ENCODE measurements at regions not wholly inside any gene's neighbourhood (a gene's known extent, or its start where the extent isn't known, plus 50 kb on each side); places are given as distances from the start of the nearest gene placed in this dataset.
"Not testable (repeated sequence)": the region's sequence is repeated elsewhere in the genome, so short reads cannot be mapped to it uniquely, and the experiment has no call there.

DNA sequence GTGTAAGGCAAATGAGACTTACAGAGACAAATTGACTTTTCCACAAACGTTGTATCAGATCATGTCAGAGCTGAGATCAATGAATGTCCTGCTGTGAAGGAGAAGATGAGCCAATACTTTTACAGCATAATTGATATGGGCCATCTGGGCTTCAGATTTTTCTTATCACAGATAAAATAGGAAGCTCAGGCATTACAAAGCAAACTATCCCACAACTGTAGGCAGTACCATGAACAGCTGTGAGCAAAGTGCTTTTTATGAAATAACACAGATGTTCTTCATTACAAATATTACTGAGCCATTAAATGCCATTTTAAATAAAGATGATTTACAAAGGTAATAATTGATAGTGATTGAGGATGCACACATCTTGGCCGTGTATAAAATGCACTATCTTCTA, 852.3 kb downstream of the OTOL1 start:
- DNase-seq = no peak

DNA sequence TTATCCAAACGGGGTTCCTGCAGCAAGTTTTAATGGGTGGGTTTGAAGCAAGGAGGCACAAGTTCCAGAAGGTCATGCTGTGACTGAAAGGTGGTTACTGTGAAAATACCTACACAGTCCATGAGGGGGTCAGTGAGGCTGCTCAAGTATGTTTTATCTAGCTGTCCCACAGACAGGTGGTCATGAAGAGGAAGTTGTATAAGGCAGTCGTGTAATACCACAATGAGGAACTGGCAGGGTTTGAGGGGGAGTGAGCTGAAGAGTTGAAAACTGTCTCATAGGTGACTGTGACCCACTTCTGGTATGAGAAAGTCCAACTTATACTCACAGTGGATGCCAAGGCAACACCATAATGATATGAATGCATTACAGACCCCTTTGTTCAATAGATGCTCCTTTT, 856.8 kb downstream of the OTOL1 start:
- no peak for DNase-seq

DNA sequence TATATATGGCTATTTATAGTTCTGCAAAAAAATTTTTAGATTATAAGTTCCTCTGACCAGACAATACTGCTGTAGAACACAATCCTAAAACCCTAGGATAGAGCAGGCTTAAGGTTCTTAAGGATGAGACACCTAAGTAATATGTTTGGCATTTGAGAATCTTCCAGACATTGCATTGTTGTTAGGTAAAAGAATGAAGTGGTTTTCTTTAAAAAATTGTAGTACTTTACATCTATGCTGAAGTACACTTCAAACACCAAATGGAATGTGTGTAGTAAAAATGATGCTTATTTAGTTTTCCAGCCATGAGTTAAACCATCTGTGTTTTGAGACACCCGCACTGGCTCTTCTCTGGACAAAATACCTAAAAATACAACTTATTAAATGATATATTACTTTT, 857.7 kb downstream of the OTOL1 start:
- DNase-seq = no peak

DNA sequence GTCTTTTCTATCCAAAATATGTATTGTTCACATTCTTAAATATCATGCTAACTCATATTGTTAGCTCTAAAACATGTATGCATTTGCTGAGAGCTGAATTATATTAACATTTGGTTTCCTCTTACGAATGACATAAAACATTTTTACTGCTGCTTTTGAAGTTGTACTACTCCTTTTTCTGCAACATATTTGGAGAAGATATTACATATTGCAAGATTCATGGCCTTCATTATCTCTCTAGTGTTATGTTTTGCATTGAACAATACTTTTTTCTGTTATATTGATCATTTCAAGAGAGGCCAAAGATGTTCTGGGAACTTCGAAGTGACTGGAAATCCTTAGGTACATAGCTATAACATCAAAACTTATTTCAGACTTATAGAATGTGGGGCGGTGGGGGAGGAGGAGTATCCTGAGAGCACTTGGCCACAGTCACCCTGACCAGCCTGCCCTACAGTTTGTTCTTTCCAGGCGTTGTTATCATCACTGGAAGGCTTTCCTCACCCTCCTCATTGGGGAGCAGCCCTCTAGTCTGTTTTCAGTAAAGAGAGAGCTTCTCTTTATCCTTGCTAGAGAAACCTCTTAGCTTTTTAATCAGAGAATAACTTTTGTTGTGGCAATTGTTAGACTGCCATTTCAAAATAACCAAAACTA, 868.6 kb downstream of the OTOL1 start:
- no peak for DNase-seq

DNA sequence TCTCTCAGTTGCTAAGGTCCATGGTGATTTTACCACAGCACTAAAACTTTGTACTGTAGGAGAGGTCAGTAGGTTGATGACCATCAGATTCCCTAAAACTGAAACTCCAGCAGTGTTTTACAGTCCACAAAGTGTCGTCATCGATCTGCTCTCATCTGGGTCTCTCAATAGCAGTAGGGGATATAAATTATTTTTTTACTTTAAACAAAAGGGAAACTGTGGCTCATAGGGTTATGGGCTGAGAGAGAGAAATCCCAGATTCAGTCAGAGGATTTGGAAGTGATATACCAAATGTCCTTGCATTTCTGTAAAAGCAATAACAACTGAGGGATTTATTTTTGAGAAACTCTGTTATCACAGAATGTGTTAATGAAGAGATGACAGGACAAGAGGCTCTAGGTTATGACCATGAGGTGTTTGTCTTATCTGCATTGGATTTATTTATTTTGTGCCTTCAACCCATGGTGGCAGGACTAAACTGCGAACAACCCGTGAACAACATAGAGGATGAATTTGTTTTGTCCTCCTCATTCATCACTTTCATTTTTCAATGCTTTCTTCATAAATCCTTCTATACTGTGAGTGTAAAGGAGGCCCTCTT, 869.7 kb downstream of the OTOL1 start:
- DNase-seq = no peak

DNA sequence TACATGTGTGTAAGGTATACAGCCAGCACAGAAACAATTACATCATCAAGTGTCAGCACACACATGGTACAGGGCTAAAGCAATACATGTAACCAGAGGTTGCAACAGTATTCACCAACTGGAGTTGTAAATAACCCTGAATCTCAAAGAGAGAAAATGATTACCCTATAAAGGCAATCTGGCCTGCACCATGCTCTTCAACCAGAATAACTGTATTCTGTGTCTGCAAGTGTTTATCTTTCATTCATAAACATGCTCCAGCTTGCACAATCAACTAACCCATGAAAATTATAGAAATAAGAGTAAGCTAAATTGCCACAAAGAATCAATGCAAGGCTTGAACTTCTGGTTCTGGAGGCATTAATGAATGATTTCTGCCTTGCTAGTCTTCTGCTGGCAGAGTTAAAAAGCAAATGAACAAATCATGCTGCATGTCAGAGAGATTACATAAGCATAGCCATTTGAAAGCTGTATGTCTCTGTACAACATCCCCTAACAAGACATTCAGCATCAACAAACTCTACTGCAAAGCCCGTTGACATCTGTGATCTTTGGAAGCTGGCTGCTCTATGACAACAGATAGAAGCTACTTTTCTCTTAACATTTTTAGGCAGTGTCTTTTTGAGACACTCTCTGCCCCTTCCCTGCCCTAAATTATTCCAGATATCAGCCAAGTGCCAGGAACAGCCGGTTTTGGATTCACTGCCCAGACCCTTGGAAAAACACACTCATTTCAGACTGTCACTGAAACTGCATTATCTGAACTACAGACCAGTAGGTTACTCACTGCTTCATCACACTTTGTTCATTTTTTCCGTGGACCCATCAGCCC, 871.0 kb downstream of the OTOL1 start:
- DNase-seq = no peak

DNA sequence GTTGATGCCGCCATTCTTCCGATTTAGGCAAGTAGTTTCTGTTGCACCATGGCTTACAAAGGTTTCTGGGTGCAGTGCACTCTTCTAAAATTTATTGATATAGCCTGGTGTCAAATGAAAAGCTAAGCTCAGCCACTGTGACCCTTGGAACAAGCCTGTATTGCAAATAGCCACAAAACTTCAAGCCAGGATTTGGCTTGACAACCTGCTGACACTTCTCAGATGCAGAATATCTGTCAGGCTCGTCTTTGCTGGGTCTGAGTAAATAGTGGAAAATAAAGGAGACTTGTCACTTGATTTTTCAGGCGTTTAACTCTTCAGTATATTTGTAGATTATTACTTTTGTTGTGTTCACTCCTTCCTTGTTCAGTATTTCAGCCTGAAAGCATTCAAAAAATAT, 871.8 kb downstream of the OTOL1 start:
- no peak for DNase-seq

DNA sequence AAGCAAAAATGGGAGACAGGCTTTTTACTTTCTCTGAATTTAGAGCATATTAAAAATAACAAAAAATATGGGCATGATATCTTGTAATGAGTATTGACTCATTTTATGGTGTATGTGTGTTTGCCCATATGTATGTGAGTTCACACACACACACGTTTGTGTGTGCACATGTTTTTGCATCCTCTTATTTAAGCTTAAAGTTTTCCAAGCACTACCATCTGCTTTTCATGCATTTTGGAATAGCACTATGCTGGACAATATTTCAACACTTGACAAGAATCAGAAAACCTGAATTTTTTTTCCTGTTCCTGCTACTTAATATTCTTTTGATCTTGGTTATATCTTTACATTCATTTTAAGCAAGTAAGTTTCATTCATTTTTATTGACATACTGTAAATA, 872.7 kb downstream of the OTOL1 start:
- DNase-seq = no peak

DNA sequence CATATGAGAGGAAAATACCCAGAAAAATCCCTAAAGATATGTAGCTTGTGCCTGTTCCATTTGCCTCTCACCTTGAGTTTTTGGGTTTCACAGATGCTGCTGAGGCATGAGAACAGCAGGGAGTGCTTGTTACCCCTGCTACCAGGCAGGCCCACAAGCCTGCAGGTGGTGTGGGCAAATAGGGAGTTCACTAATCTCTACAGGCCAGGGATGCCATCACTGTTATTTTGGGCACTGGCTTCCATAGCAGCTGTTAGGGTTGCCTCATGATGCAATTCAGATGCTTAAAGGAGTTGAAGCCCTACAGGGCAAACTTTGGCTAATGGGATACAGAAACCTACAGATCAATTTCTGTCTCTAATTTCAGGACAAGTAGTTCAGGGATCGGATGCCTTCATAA, 873.5 kb downstream of the OTOL1 start:
- DNase-seq = no peak

DNA sequence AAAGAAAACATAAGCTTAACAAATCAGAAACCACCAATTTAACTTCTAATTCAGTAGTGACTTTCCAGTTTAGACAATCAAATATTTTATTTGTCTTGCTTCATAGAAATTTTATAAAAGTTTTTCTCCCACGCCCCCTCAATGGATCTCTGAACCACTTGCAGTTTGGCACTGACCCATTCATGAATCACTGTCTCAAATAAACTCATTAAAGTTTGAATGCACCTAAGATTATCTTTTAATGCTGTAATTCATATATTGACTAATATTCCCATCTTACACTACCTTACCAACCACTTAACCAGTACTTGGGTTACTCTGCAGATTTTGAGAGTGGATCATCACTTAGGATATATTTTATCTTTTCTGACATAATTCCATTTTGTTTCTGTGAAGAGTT, 880.2 kb downstream of the OTOL1 start:
- DNase-seq = no peak

DNA sequence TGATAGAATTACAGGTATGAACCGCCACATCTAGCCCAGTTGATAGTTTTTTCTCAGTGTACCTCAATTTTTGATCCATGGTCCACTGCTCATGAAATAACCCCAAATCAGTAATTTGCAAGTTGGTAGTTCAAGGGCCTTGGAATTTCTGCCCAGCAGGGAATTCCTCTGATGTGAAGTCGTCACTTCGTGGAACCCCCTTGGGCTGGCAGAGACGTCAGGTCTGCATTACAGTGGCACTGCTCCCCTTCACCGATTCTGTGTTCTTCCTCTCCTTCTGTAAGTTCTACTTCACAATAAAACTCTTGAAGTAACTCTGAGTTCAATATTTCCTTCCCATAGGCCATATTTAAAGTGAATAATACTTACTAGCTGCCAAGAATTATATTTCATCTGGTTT, 881.0 kb downstream of the OTOL1 start:
- DNase-seq = no peak

DNA sequence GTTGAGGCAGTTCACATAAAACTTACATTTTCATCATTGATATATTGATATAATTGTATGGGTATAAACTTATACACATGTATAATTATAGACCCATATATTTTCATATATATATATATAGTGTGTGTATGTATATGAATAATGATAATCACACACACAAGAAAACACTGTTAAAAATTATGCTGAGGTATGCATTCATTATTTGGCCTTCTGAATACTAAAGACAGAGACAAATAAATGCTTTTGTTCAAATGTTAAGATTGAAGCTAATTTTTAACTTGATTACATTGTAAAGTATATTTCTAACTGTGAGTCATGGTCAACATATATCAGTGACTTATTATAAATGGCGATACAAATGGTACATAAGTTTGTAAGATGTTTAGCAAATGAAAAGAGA, 888.8 kb downstream of the OTOL1 start:
- no peak for DNase-seq

DNA sequence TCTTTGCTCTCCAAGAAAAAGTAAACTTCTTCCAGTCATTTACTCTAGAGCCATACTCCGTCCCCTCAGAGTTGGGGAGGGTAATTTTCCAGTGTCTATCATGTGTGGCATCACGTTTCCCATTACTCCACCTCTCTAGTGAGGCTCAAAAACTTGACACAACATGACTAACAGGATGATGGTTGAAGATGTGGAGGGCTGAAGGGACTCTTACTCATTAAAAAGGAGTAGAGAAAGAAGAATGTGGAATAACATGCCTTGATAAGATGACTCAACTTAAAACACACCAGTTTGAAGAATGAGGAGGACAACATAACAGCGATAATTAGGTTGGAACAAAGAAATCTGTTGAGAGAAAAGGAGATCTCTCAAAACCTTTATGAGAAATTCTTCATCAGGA, 894.3 kb downstream of the OTOL1 start:
- no peak for DNase-seq

DNA sequence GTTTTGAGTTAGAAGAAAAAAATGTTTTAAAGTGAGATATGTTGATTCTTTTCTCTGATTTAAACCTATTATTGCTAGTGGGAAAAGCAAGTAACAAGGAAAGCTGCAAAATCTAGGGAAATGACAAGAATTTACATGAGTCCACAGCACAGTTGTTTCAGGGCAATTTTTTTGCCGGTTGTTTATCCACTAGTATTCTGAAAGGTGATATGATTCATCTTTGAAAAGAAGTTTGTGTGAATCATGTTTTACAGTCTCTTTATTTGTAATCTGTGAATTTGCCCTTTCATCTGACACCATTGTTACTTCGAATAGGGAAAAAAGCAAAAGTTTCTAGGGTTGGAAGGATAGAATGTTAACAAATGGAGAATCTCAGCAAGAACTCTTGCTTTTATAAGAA, 894.7 kb downstream of the OTOL1 start:
- no peak for DNase-seq

DNA sequence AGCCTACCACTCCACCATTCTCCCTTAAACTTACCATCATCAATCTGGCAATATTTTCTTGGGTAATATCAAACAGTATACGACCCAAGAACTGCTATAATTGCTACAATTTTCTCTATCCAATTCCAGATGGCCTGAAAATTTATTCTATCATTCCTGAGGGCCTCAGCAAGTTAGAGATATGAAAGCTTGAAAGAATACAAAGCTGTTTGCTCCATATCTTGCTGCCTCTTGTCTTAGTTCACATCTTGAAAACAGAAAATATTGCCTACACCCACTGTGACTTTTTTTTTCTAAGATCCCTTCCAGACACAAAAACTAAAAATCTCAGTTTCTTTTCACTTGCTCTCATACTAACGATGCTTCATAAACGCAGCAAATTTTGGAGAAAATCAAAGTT, 898.9 kb downstream of the OTOL1 start:
- DNase-seq = no peak

DNA sequence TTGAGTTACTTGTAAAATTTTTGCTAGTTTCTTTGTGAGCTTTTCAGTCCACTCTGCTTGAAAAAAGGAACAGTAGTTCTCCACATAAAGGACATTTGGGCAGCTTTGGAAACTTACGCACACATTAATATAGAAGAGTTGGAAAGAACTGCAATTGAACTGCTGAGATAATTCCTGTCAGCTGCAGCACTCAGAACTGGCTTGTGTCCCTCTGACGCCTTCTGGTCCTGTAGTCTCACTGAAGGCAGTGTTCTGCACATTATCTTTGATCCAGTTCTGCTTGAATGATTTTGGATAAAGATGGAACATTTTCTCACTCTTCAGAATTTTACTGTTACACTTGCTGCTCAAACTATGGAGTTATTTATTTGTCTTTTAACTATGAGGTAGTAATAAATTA, 901.9 kb downstream of the OTOL1 start:
- DNase-seq = no peak

DNA sequence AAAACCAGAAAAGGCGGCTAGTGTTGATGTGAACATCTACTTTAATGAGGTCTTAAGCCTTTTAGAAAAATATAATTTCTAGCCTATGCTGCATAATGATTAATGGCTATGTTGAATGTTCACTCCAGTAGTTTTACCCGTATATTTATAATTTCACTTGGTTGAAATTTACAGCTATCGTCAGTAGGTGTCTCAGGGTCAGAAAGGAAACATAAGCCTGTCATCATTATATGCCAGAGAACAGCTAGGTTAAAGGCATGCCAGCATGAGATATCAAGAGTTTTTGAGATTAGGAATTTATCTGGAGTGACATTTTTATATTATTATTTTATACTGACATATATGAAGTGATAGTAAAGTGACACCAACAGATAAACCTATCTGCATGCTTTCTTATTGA, 904.1 kb downstream of the OTOL1 start:
- DNase-seq = no peak

DNA sequence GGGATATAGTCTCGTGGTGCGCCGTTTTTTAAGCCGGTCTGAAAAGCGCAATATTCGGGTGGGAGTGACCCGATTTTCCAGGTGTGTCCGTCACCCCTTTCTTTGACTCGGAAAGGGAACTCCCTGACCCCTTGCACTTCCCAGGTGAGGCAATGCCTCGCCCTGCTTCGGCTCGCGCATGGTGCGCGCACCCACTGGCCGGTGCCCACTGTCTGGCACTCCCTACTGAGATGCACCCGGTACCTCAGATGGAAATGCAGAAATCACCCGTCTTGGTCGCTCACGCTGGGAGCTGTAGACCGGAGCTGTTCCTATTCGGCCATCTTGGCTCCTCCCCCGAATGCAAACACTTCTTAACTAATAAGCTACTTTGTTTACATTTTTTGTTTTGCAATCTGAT, 914.9 kb downstream of the OTOL1 start:
- DNase-seq = not testable (repeated sequence)

DNA sequence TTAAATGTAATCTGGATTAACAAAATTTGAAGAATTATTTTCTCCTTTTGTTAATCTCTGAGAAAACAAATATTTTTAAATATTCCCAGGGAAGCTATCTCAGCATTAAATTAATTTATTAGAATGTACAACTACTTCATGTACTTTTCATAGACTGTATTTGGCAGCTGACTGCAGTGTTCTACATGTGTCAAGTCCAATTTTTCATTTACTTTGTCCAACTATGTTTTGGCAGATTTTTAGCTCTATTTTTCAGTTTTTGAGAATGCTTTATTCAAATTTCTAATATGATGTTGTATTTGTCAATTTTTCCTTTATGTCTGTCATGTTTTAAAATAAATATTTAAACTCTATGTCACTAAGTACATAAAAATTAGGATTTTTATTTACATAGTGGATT, 925.1 kb downstream of the OTOL1 start:
- no peak for DNase-seq

DNA sequence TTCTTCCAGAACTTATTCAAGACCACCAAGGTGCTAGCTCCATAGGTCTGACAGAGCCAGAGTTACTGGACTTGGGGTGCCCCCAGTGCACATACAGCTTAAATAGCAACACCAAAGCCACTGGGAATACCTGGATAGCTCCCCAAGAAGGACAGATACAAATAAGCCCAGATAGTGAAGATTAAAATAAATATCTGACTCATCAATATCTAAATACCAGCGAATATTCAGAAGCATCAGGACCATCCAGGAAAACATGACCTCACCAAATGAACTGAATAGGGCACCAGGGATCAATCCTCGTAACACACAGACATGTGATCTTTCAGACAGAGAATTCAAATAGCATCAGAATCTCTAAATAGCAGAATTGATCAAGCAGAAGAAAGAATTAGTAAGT, 931.6 kb downstream of the OTOL1 start:
- DNase-seq = no peak

DNA sequence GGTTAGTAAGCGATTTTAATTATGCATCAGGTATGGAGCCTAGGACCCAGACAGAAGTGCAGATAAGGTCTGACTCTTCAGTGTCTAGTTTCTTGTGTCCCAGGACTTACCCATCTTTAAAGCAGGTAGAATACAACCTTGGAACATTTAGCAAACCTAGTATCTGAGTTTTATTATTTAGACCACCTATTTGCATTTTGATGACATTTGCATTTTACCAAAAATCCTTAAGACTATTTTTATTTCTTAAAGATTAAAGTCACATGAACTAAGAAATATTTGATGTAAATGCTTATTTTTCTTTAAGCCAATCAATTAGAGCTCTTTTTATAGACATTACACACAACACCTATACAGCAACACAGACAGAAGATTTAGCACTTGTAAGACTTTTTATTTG, 939.1 kb downstream of the OTOL1 start:
- no peak for DNase-seq

DNA sequence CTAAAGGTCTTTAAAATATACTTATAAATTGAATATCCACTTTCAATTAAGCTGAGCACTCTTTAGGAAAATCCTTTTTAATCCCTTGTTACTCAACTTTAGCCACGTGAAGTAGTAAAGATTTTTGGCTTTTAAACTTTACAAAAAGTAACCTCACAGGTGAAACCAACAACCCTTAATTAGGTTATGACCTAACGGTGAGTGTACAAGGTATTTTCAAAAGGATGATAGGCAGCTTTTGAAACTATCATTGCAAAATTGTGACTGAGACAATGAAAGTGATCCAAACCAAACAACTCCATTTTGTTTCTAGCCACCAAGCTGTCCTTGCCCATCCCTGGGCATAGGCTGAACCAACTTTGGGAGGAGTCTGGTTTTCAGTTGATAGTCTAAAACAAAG, 940.2 kb downstream of the OTOL1 start:
- DNase-seq = no peak

DNA sequence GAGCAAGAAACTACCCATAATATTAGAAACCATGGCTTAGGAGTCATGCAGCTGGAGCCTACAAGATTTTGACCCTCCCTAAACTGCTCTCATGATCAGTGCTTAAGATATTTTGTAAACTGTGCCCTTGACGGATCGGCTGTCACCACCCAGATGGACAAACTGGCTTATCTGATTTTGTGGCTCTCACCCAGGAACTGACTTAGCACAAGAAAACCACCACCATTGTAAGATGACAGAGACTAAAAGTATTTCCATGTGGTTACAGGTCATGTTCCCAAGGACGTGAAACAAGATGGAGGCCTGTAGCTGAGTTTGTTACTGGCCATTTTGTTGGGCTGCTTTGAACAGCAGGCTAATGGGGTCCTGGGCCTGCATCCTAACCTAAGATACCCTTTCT, 940.9 kb downstream of the OTOL1 start:
- DNase-seq = no peak

DNA sequence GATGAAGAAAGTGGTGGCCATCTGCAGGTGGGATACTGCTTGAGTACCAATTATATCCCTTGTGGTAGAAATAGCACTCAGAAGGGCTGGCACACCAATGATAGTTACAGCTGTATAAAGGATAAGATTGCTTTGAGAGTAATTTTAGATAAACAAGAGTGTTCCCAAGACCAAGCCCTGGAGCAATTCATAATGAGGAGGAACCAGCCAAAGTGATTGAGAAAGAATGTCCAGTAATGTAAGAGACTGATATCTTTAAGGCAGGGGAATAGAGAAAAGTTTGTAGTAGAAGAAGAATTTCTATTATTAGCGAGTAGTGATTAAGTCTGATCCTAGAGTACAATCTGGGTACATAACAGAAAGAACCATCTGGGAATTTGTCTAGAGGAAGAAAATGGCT, 945.1 kb downstream of the OTOL1 start:
- DNase-seq = no peak

DNA sequence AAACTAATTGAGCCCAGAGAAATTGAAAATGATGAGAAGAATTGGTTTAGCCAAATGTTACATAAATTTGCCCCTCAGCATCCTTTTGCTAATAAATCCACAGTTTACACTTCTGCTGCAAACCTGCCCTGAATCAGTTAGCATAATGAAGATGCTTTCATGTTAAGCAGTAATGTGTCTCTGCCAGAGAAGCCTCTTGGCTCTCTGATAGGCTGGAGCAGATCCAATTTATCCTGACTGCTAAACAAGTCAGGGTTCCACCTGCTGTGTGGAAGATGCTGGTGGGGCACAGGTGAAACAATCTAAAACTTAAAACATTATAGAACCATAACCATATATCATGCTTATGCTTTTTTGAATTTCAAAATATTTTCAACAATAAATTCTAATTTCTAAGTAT, 946.8 kb downstream of the OTOL1 start:
- DNase-seq = no peak
